GM12878 (cell line): ENCODE measurements at regions not wholly inside any gene's neighbourhood (a gene's known extent, or its start where the extent isn't known, plus 50 kb on each side); places are given as distances from the start of the nearest gene placed in this dataset.

ENCODE experiments used
- CBX5 ChIP-seq: sonication (generic); IDR thresholded peaks from 2 replicates; pipeline ENCODE4 v1.6.1; 2016; ENCODE audit warnings: low read depth, moderate library complexity, mild to moderate bottlenecking, inconsistent platforms
- EZH2 ChIP-seq: IDR thresholded peaks from 2 replicates; pipeline ENCODE4 v1.6.1; 2012; ENCODE audit warnings: low read depth, mild to moderate bottlenecking, control low read depth, inconsistent platforms, low read length, borderline replicate concordance; ENCODE audit not compliant: control insufficient read depth
- KDM1A ChIP-seq: fragments of 200-600 bp; sonication (generic); IDR thresholded peaks from 2 replicates; pipeline ENCODE4 v1.6.1; 2016; ENCODE audit warnings: borderline replicate concordance
- RBBP5 ChIP-seq: fragments of 200-600 bp; sonication (generic); conservative IDR thresholded peaks from 2 replicates; pipeline ENCODE4 v1.6.1; 2016

DNA sequence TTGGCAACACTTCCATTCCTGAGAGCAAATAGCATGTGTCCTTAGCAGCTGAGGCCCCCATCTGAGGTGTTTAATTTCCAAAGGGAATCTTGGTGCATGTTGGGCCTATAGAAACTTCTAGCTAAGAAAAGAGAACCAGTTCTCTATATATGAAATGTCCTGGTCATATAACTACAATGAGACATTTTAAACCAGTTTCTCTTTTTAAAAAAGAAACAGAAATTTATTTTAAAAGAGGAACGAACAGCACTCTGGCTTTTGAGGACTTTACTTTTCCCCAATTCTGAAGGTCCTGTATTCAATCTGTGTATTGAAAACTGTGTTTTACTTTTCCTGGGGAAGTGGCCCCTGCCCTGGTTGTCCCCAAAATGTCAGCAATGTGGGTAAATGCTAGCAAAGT lies 94.0 kb upstream of the FOXN2 start:
- TF ChIP-seq RBBP5 (no peak), EZH2 (no peak), CBX5 (no peak), KDM1A (no peak)
